ENCODE measurements at regions not wholly inside any gene's neighbourhood (a gene's known extent, or its start where the extent isn't known, plus 50 kb on each side); places are given as distances from the start of the nearest gene placed in this dataset.

DNA sequence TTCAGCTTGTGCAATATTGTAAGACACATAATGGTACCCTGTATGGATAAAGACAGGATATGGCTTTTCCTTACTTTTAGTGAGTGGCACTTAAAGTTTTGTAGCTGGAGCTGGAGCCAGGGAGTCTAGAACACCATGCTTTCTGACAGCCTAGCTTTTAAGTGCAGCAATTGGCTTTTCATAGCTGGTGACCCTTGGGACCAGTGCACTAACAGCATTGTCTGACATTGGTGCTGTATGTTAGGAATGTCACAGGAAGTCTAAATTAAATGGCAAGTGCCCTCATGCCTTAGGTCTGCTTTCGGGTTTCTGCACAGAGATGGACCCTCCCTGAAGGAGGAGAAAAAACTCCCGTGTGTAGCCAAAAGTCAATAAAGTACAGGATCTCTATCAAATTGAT is 628.2 kb downstream of the NR2F2 start:
- TF ChIP-seq EZH2phosphoT487 (IDR thresholded peaks at IDR 0.05; ENCODE audit: low read depth, severe bottlenecking, unreplicated experiment) (no peak), EZH2 (IDR thresholded peaks at IDR 0.05; ENCODE audit: borderline replicate concordance) (no peak)
- TF ChIP-seq, protein P1, sequence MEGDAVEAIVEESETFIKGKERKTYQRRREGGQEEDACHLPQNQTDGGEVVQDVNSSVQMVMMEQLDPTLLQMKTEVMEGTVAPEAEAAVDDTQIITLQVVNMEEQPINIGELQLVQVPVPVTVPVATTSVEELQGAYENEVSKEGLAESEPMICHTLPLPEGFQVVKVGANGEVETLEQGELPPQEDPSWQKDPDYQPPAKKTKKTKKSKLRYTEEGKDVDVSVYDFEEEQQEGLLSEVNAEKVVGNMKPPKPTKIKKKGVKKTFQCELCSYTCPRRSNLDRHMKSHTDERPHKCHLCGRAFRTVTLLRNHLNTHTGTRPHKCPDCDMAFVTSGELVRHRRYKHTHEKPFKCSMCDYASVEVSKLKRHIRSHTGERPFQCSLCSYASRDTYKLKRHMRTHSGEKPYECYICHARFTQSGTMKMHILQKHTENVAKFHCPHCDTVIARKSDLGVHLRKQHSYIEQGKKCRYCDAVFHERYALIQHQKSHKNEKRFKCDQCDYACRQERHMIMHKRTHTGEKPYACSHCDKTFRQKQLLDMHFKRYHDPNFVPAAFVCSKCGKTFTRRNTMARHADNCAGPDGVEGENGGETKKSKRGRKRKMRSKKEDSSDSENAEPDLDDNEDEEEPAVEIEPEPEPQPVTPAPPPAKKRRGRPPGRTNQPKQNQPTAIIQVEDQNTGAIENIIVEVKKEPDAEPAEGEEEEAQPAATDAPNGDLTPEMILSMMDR (IDR thresholded peaks at IDR 0.05; ENCODE audit: poor library complexity) = no peak
- Histone ChIP-seq H3K36me3 (replicated peaks; ENCODE audit: insufficient read depth, low read depth) (no peaks in the 10 kb centered on the region), H2AFZ (no peak overlapping the region), H3K27me3 (no peaks in the 10 kb centered on the region), H3K9me3 (ENCODE audit: low read depth) (no peaks in the 10 kb centered on the region), H3K79me2 (no peaks in the 10 kb centered on the region), H3K4me2 (no peak overlapping the region), H3K4me3 (no peak overlapping the region), H3K9me2 (replicated peaks; ENCODE audit: insufficient read depth) (no peaks in the 10 kb centered on the region), H4K20me1 (ENCODE audit: insufficient read depth, poor library complexity, severe bottlenecking) (no peaks in the 10 kb centered on the region), H3K4me1 (ENCODE audit: insufficient read depth) (no peaks in the 10 kb centered on the region), H3K27ac (no peak overlapping the region)
- DNase-seq (ENCODE audit: low spot score) = no peak
- 44% methylated on average over 2 of the region's 2 CpGs for WGBS (ENCODE audit: low lambda C conversion rate, missing lambda C conversion rate)

DNA sequence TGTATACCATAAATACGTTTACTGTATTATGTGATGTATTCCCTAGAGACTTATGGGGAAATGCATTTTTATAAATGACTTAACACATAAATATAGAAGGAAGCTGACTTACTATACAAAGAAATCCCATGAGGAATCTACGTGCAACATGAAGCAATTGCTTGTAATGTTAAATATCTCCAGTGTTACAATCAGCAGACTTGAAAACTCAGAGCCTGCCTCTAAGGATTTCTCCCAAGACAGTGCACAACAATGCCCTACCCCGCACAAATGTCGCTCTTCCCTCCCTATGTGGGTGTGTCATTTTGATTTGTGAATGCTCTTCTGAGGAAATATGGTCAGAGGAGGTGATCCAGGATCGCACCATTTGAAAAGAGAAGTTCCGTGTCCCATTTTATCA is 629.0 kb downstream of the NR2F2 start:
- WGBS (ENCODE audit: low lambda C conversion rate, missing lambda C conversion rate) = 86% methylated on average over 6 of the region's 6 CpGs
- Histone ChIP-seq H3K36me3 (replicated peaks; ENCODE audit: insufficient read depth, low read depth) (no peaks in the 10 kb centered on the region), H3K9me3 (ENCODE audit: low read depth) (no peaks in the 10 kb centered on the region), H4K20me1 (ENCODE audit: insufficient read depth, poor library complexity, severe bottlenecking) (no peaks in the 10 kb centered on the region), H3K4me1 (ENCODE audit: insufficient read depth) (no peaks in the 10 kb centered on the region), H3K27me3 (no peaks in the 10 kb centered on the region), H3K27ac (no peak overlapping the region), H3K4me3 (no peak overlapping the region), H3K4me2 (no peak overlapping the region), H3K9me2 (replicated peaks; ENCODE audit: insufficient read depth) (no peaks in the 10 kb centered on the region), H3K79me2 (no peaks in the 10 kb centered on the region), H2AFZ (no peak overlapping the region)
- TF ChIP-seq, protein P1 (IDR thresholded peaks at IDR 0.05; ENCODE audit: poor library complexity) = no peak
- TF ChIP-seq EZH2phosphoT487 (IDR thresholded peaks at IDR 0.05; ENCODE audit: low read depth, severe bottlenecking, unreplicated experiment) = no peak
- no peak for DNase-seq (ENCODE audit: low spot score)

DNA sequence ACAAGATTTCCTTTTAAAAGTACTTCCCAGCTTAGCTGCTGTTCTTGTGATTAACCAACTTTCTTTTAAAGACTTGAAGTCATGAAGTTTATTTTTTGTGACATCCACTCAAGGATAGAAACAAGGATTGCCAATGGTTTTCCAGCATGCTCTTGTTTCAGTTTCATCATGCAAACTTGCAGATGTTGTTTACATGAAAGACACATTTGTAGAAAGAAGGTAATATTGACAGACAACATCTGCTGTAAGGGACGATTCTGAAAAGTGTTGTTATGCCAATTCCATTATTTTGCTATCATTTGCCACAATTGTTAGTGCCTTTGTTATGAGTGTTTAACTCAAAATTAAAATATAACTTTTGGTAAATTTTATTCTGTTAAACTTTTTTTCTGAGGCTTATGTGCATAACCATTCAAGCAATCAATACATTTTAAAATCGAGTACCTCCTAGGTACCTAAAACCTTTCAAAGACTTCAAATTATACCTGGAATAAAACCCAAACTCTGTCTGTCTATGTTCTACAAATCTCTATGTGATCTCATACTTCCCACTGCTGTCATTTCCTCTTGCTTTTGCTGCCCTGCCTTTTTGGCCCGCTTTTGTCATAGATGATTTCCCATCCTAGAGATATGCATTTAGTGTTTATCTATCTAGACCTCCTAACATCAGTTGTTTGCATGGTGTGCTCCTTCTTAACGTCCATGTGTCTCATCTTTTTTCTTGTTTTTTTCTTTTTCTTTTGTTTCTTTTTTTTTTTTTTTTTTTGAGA is 630.4 kb downstream of the NR2F2 start:
- no peaks in the 10 kb centered on the region for H4K20me1 ChIP-seq (ENCODE audit: insufficient read depth, poor library complexity, severe bottlenecking)
- H3K4me2 ChIP-seq = no peak overlapping the region
- no peaks in the 10 kb centered on the region for H3K36me3 ChIP-seq (replicated peaks; ENCODE audit: insufficient read depth, low read depth)
- H3K27ac ChIP-seq = no peak overlapping the region
- H2AFZ ChIP-seq = no peak overlapping the region
- no peaks in the 10 kb centered on the region for H3K9me2 ChIP-seq (replicated peaks; ENCODE audit: insufficient read depth)
- H3K79me2 ChIP-seq = no peaks in the 10 kb centered on the region
- whole genome bisulfite sequencing (ENCODE audit: low lambda C conversion rate, missing lambda C conversion rate) = 85% methylated on average over 4 of the region's 4 CpGs
- DNase-seq (ENCODE audit: low spot score) = no peak
- TF ChIP-seq, protein P1 (IDR thresholded peaks at IDR 0.05; ENCODE audit: poor library complexity) = no peak
- TF ChIP-seq EZH2phosphoT487 (IDR thresholded peaks at IDR 0.05; ENCODE audit: low read depth, severe bottlenecking, unreplicated experiment) (no peak), EZH2 (IDR thresholded peaks at IDR 0.05; ENCODE audit: borderline replicate concordance) (no peak)
- H3K9me3 ChIP-seq (ENCODE audit: low read depth) = no peaks in the 10 kb centered on the region
- no peaks in the 10 kb centered on the region for H3K4me1 ChIP-seq (ENCODE audit: insufficient read depth)
- no peak overlapping the region for H3K4me3 ChIP-seq
- H3K27me3 ChIP-seq = no peaks in the 10 kb centered on the region
